ENCODE measurements at regions not wholly inside any gene's neighbourhood (a gene's known extent, or its start where the extent isn't known, plus 50 kb on each side); places are given as distances from the start of the nearest gene placed in this dataset.

DNA sequence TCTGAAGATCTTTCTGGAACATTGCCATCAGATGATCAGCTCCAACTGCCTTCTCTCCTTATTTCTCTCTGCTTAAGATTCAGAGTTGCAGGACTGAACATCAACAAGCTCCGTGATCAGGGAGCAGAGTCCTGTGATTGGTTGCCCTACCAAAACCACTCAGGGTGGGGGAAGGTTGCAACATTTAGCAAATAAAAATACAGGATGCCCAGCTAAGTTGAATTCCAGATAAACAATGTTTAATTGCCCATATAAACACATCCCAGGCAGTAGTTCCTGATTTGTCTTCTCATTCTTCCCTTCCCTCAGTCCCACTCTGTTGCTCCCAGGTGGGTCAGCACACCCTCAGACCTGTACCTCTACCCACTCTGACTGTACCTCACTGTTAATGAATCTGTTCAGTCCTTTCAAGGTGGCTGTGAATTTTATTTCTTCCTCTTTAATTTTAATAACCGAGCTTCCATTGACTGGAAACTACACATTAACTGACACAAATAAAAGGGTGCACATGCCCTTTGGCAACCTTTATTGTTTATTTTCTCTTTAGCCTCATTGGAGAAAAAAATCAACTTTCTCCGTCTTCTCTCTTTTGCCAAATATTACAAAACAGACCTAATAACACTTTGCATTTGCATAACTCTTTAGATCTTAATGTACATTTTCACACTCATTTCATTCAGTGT lies 167.1 kb upstream of the PKDCC start:
- no peak for TF ChIP-seq EZH2phosphoT487 (IDR thresholded peaks at IDR 0.05; ENCODE audit: borderline replicate concordance, low read depth, low read length)
- TF ChIP-seq, protein P1, sequence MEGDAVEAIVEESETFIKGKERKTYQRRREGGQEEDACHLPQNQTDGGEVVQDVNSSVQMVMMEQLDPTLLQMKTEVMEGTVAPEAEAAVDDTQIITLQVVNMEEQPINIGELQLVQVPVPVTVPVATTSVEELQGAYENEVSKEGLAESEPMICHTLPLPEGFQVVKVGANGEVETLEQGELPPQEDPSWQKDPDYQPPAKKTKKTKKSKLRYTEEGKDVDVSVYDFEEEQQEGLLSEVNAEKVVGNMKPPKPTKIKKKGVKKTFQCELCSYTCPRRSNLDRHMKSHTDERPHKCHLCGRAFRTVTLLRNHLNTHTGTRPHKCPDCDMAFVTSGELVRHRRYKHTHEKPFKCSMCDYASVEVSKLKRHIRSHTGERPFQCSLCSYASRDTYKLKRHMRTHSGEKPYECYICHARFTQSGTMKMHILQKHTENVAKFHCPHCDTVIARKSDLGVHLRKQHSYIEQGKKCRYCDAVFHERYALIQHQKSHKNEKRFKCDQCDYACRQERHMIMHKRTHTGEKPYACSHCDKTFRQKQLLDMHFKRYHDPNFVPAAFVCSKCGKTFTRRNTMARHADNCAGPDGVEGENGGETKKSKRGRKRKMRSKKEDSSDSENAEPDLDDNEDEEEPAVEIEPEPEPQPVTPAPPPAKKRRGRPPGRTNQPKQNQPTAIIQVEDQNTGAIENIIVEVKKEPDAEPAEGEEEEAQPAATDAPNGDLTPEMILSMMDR (conservative IDR thresholded peaks at IDR 0.05; ENCODE audit: low read length) = no peak
- Histone ChIP-seq H3K36me3 (ENCODE audit: insufficient read depth, low read length) (no peaks in the 10 kb centered on the region), H2AFZ (ENCODE audit: low read length) (no peak overlapping the region), H4K20me1 (ENCODE audit: insufficient read depth, low read length) (no peaks in the 10 kb centered on the region), H3K79me2 (ENCODE audit: insufficient read depth, low read depth, low read length) (no peaks in the 10 kb centered on the region), H3K9me2 (ENCODE audit: insufficient read depth, low read length) (no peaks in the 10 kb centered on the region), H3K9me3 (ENCODE audit: low read length) (no peaks in the 10 kb centered on the region), H3K4me3 (ENCODE audit: low read depth, low read length, poor library complexity, severe bottlenecking) (no peak overlapping the region), H3K27ac (ENCODE audit: low read depth, low read length, poor library complexity, severe bottlenecking) (no peak overlapping the region), H3K4me1 (ENCODE audit: insufficient read depth, low read length, poor library complexity, severe bottlenecking) (no peaks in the 10 kb centered on the region), H3K4me2 (ENCODE audit: low read length) (no peak overlapping the region)
- DNase-seq (ENCODE audit: low spot score) = no peak
- no TSS peak for BruUV-seq (replicated peaks)
- ChIA-PET CTCF (ENCODE audit: unreplicated experiment) (no interaction called here), POLR2A (no interaction called here)
- intact Hi-C loops (cut with micrococcal nuclease; ENCODE audit: unreplicated experiment) = no loop called here

DNA sequence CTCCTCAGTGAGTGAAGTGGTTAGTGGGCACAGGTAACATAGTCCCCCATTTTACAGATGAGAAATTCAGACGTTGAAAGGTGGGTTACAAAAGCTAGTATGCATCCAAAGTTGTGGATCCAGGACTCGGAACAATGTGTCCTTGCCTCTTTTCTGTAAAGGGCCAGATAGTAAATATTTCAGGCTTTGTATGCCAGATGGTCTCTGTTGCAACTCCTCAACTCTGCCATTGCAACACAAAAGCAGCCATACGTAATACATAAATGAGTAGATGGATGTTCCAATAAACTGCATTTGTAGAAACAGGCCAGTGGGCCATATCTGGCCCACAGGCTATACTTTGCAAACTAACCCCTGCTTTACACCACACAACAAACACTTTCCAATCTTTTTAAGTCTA lies 166.6 kb upstream of the PKDCC start:
- Histone ChIP-seq H4K20me1 (ENCODE audit: insufficient read depth, low read length) (no peaks in the 10 kb centered on the region), H3K9me2 (ENCODE audit: insufficient read depth, low read length) (no peaks in the 10 kb centered on the region), H3K27ac (ENCODE audit: low read depth, low read length, poor library complexity, severe bottlenecking) (no peak overlapping the region), H3K4me1 (ENCODE audit: insufficient read depth, low read length, poor library complexity, severe bottlenecking) (no peaks in the 10 kb centered on the region), H3K36me3 (ENCODE audit: insufficient read depth, low read length) (no peaks in the 10 kb centered on the region), H3K9me3 (ENCODE audit: low read length) (no peaks in the 10 kb centered on the region), H3K4me2 (ENCODE audit: low read length) (no peak overlapping the region), H3K4me3 (ENCODE audit: low read depth, low read length, poor library complexity, severe bottlenecking) (no peak overlapping the region), H2AFZ (ENCODE audit: low read length) (no peak overlapping the region), H3K79me2 (ENCODE audit: insufficient read depth, low read depth, low read length) (no peaks in the 10 kb centered on the region)
- ChIA-PET POLR2A (no interaction called here), CTCF (ENCODE audit: unreplicated experiment) (no interaction called here)
- TF ChIP-seq, protein P1 (conservative IDR thresholded peaks at IDR 0.05; ENCODE audit: low read length) = no peak
- no peak for TF ChIP-seq EZH2phosphoT487 (IDR thresholded peaks at IDR 0.05; ENCODE audit: borderline replicate concordance, low read depth, low read length)
- intact Hi-C loops (cut with micrococcal nuclease; ENCODE audit: unreplicated experiment) = no loop called here
- DNase-seq (ENCODE audit: low spot score) = no peak
- no TSS peak for BruUV-seq (replicated peaks)

DNA sequence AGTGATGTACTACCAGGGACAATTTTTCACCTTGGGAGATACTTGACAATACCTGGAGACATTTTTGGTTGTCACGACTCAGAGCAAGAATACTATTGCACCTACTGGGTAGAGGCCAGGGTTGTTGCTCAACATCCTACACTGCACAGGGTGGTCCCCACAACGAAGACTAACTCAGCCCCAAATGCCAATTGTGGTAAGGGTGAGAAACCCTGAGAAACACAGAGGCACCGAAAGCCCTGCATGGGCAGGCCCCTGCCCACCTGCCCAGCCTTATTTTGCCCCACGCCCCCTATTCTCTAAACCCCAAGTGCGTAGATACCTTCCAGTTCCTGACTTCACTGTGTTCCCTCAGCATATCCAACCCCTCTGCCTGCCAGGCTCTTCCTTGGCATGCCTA lies 163.1 kb upstream of the PKDCC start:
- H3K36me3 ChIP-seq (ENCODE audit: insufficient read depth, low read length) = no peaks in the 10 kb centered on the region
- POLR2A ChIA-PET = interaction anchor here (0.8 kb wide), 1 partner anchor 13 kb away, joined by 3 read pairs; no protein-coding TSS in a partner anchor
- no peaks in the 10 kb centered on the region for H3K9me2 ChIP-seq (ENCODE audit: insufficient read depth, low read length)
- CTCF ChIA-PET (ENCODE audit: unreplicated experiment) = no interaction called here
- no peaks in the 10 kb centered on the region for H3K79me2 ChIP-seq (ENCODE audit: insufficient read depth, low read depth, low read length)
- no TSS peak for BruUV-seq (replicated peaks)
- no peak overlapping the region for H3K4me2 ChIP-seq (ENCODE audit: low read length)
- DNase-seq (ENCODE audit: low spot score) = no peak
- H4K20me1 ChIP-seq (ENCODE audit: insufficient read depth, low read length) = no peaks in the 10 kb centered on the region
- H3K4me3 ChIP-seq (ENCODE audit: low read depth, low read length, poor library complexity, severe bottlenecking) = no peak overlapping the region
- intact Hi-C loops (cut with micrococcal nuclease; ENCODE audit: unreplicated experiment) = no loop called here
- no peak overlapping the region for H3K27ac ChIP-seq (ENCODE audit: low read depth, low read length, poor library complexity, severe bottlenecking)
- H2AFZ ChIP-seq (ENCODE audit: low read length) = no peak overlapping the region
- no peaks in the 10 kb centered on the region for H3K4me1 ChIP-seq (ENCODE audit: insufficient read depth, low read length, poor library complexity, severe bottlenecking)
- no peak for TF ChIP-seq EZH2phosphoT487 (IDR thresholded peaks at IDR 0.05; ENCODE audit: borderline replicate concordance, low read depth, low read length)
- H3K9me3 ChIP-seq (ENCODE audit: low read length) = no peaks in the 10 kb centered on the region
